Hepatocyte (in vitro differentiated cells): ENCODE measurements at regions not wholly inside any gene's neighbourhood (a gene's known extent, or its start where the extent isn't known, plus 50 kb on each side); places are given as distances from the start of the nearest gene placed in this dataset.

Experiments
- DNase-seq: peaks from one replicate; pipeline ENCODE4 v3.0.0-alpha.2; 2016; ENCODE audit warnings: low spot score
- H2AFZ ChIP-seq: fragments of 200-600 bp; sonication (generic); 2 replicates; pipeline ENCODE4 v1.6.0; 2016; ENCODE audit warnings: antibody characterized with exemption, mild to moderate bottlenecking
- H3K27ac ChIP-seq: fragments of 200-600 bp; sonication (generic); 2 replicates; pipeline ENCODE4 v1.5.1; 2016; ENCODE audit warnings: mild to moderate bottlenecking
- H3K27me3 ChIP-seq: fragments of 200-600 bp; sonication (generic); 2 replicates; pipeline ENCODE4 v1.6.1; 2016
- H3K36me3 ChIP-seq: fragments of 200-600 bp; sonication (generic); replicated peaks from 2 replicates; pipeline ENCODE4 v1.5.1; 2016; ENCODE audit warnings: low read depth; ENCODE audit not compliant: insufficient read depth
- H3K4me1 ChIP-seq: fragments of 200-600 bp; sonication (generic); 2 replicates; pipeline ENCODE4 v1.5.1; 2016; ENCODE audit warnings: mild to moderate bottlenecking, moderate library complexity; ENCODE audit not compliant: insufficient read depth
- H3K4me2 ChIP-seq: fragments of 200-600 bp; sonication (generic); 2 replicates; pipeline ENCODE4 v1.6.0; 2016
- H3K4me3 ChIP-seq: fragments of 200-600 bp; sonication (generic); 2 replicates; pipeline ENCODE4 v1.5.1; 2016; ENCODE audit warnings: mild to moderate bottlenecking
- H3K79me2 ChIP-seq: fragments of 200-600 bp; sonication (generic); 2 replicates; pipeline ENCODE4 v1.6.0; 2017; ENCODE audit warnings: mild to moderate bottlenecking
- H3K9me2 ChIP-seq: fragments of 200-600 bp; sonication (generic); replicated peaks from 2 replicates; pipeline ENCODE4 v1.6.0; 2017; ENCODE audit warnings: mild to moderate bottlenecking; ENCODE audit not compliant: insufficient read depth
- H3K9me3 ChIP-seq: fragments of 200-600 bp; sonication (generic); 2 replicates; pipeline ENCODE4 v1.5.1; 2016; ENCODE audit warnings: low read depth, mild to moderate bottlenecking
- H4K20me1 ChIP-seq: fragments of 200-600 bp; sonication (generic); 2 replicates; pipeline ENCODE4 v1.6.0; 2016; ENCODE audit warnings: mild to moderate bottlenecking; ENCODE audit not compliant: insufficient read depth, poor library complexity, severe bottlenecking
- EZH2 ChIP-seq: fragments of 200-600 bp; sonication (generic); IDR thresholded peaks from 2 replicates; pipeline ENCODE4 v1.6.1; 2016; ENCODE audit warnings: antibody characterized with exemption, mild to moderate bottlenecking, borderline replicate concordance
- EZH2phosphoT487 ChIP-seq: fragments of 200-600 bp; sonication (generic); IDR thresholded peaks from one replicate; pipeline ENCODE4 v1.6.1; 2018; ENCODE audit warnings: antibody characterized with exemption, mild to moderate bottlenecking, low read depth, moderate library complexity; ENCODE audit not compliant: unreplicated experiment, severe bottlenecking
- WGBS: methylation state at CpG from one replicate; pipeline ENCODE4 v1.1.6; 2016; ENCODE audit warnings: low lambda C conversion rate; ENCODE audit errors: missing lambda C conversion rate; 5-methylcytosine and 5-hydroxymethylcytosine counted together
- TF ChIP-seq, protein P1 (sequence below): fragments of 200-600 bp; sonication (generic); IDR thresholded peaks from 2 replicates; pipeline ENCODE4 v1.5.1; 2016; ENCODE audit warnings: antibody characterized with exemption, mild to moderate bottlenecking; ENCODE audit not compliant: poor library complexity

GRCh38 chr13:44110091-44110621 lies 230.5 kb downstream of the LACC1 start:
- H3K27ac ChIP-seq: no peak overlapping the region
- no peak for DNase-seq
- no peaks in the 10 kb centered on the region for H3K36me3 ChIP-seq
- H2AFZ ChIP-seq: no peak overlapping the region
- H3K79me2 ChIP-seq: no peaks in the 10 kb centered on the region
- no peak overlapping the region for H3K4me2 ChIP-seq
- TF ChIP-seq EZH2 (no peak), EZH2phosphoT487 (no peak)
- TF ChIP-seq, protein P1, sequence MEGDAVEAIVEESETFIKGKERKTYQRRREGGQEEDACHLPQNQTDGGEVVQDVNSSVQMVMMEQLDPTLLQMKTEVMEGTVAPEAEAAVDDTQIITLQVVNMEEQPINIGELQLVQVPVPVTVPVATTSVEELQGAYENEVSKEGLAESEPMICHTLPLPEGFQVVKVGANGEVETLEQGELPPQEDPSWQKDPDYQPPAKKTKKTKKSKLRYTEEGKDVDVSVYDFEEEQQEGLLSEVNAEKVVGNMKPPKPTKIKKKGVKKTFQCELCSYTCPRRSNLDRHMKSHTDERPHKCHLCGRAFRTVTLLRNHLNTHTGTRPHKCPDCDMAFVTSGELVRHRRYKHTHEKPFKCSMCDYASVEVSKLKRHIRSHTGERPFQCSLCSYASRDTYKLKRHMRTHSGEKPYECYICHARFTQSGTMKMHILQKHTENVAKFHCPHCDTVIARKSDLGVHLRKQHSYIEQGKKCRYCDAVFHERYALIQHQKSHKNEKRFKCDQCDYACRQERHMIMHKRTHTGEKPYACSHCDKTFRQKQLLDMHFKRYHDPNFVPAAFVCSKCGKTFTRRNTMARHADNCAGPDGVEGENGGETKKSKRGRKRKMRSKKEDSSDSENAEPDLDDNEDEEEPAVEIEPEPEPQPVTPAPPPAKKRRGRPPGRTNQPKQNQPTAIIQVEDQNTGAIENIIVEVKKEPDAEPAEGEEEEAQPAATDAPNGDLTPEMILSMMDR: no peak
- H3K9me2 ChIP-seq: no peaks in the 10 kb centered on the region
- no peak overlapping the region for H3K4me3 ChIP-seq
- 76% methylated on average over 7 of the region's 7 CpGs for WGBS
- H4K20me1 ChIP-seq: no peaks in the 10 kb centered on the region
- H3K4me1 ChIP-seq: peaks cover 17% of the 10 kb centered on the region
- H3K27me3 ChIP-seq: no peaks in the 10 kb centered on the region
- H3K9me3 ChIP-seq: no peaks in the 10 kb centered on the region

GRCh38 chr13:44111701-44112100 lies 232.0 kb downstream of the LACC1 start:
- no peaks in the 10 kb centered on the region for H3K27me3 ChIP-seq
- 85% methylated on average over 3 of the region's 3 CpGs for WGBS
- H3K79me2 ChIP-seq: no peaks in the 10 kb centered on the region
- no peak overlapping the region for H3K4me2 ChIP-seq
- no peak for DNase-seq
- no peaks in the 10 kb centered on the region for H3K9me2 ChIP-seq
- no peaks in the 10 kb centered on the region for H4K20me1 ChIP-seq
- no peaks in the 10 kb centered on the region for H3K9me3 ChIP-seq
- no peaks in the 10 kb centered on the region for H3K36me3 ChIP-seq
- TF ChIP-seq, protein P1: no peak
- no peak for TF ChIP-seq EZH2phosphoT487
- no peak for TF ChIP-seq EZH2
- H3K4me1 ChIP-seq: peaks cover 19% of the 10 kb centered on the region
- H3K27ac ChIP-seq: no peak overlapping the region
- H3K4me3 ChIP-seq: no peak overlapping the region
- no peak overlapping the region for H2AFZ ChIP-seq

DNA sequence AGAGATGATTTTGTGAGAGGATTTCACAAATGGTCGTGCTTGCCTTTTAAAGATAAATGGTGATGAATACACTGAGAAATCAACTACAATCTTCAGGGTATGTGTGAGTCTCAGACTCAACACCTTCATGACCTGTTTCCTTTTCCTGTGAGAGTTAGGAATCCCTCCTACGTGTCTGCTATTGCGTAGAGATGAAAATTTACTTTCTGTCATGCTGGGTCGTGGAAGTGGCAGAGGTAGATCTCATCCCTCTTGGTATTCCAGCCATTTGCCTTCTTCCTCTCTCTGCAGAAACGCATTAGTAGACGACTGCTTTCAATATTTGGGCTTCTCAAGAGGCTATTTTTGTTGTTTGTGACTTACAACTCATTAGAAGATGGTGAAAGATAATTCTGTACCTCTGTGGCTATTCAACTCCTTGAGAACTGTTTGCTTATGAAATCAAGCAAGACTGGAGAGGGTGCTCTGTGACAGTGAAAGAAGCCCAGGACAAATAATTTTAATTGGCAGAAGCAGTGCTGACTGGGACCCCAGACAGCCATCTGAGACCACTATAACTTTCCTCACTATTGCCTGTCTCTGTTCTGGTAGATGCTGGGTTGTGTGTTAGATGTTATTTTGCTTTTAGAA lies 233.1 kb downstream of the LACC1 start:
- H3K9me3 ChIP-seq: no peaks in the 10 kb centered on the region

More for the DNA sequence above, 233.1 kb downstream of the LACC1 start:
- Histone ChIP-seq H3K36me3 (no peaks in the 10 kb centered on the region), H2AFZ (no peak overlapping the region), H3K4me3 (no peak overlapping the region), H3K79me2 (no peaks in the 10 kb centered on the region), H3K4me1 (peaks cover 27% of the 10 kb centered on the region), H4K20me1 (no peaks in the 10 kb centered on the region), H3K27me3 (no peaks in the 10 kb centered on the region), H3K9me2 (no peaks in the 10 kb centered on the region), H3K4me2 (no peak overlapping the region), H3K27ac (no peak overlapping the region)
- DNase-seq: no peak
- TF ChIP-seq EZH2phosphoT487: no peak
- TF ChIP-seq, protein P1: no peak
- TF ChIP-seq EZH2: no peak
- 76% methylated on average over 6 of the region's 6 CpGs for WGBS
